Lung microvascular endothelial cell (primary cell): ENCODE measurements at regions not wholly inside any gene's neighbourhood (a gene's known extent, or its start where the extent isn't known, plus 50 kb on each side); places are given as distances from the start of the nearest gene placed in this dataset.
A peak's percentile ranks its signal among the peaks of the same experiment; 100 is the strongest.

Source experiments
- DNase-seq, 2 donors: peaks; one replicate each; pipeline versions ENCODE4 v3.0.0 to v3.0.0-alpha.2; 2010; ENCODE audit warnings: low read depth in 2 of 2

GRCh38 chr3:157586293-157586692 is 83.1 kb upstream of the VEPH1 start:
- no peak for DNase-seq

GRCh38 chr3:157585386-157585785 is 82.2 kb upstream of the VEPH1 start:
- no peak for DNase-seq

GRCh38 chr3:157582637-157582973 is 79.4 kb upstream of the VEPH1 start:
- no peak for DNase-seq

GRCh38 chr3:157581956-157582636 is 78.9 kb upstream of the VEPH1 start:
- DNase-seq = peak in 1 of 2 donors; percentile 26

GRCh38 chr3:157581371-157581770 is 78.2 kb upstream of the VEPH1 start:
- DNase-seq = no peak

- DNase-seq = no peak
These were observed 75.0 kb upstream of the VEPH1 start for GRCh38 chr3:157578181-157578580.

GRCh38 chr3:157574531-157574930 is 71.3 kb upstream of the VEPH1 start:
- no peak for DNase-seq

- no peak for DNase-seq
These were observed 70.7 kb upstream of the VEPH1 start for GRCh38 chr3:157573780-157574378.

GRCh38 chr3:157573281-157573680 is 70.1 kb upstream of the VEPH1 start:
- no peak for DNase-seq

GRCh38 chr3:157572559-157573270 is 69.5 kb upstream of the VEPH1 start:
- peak; percentile 78 to 82 for DNase-seq

GRCh38 chr3:157566596-157566995 is 63.4 kb upstream of the VEPH1 start:
- DNase-seq = no peak

- DNase-seq = no peak
These were observed 56.2 kb upstream of the VEPH1 start for GRCh38 chr3:157559401-157559800.
